GM19351 (cell line): ENCODE measurements at regions not wholly inside any gene's neighbourhood (a gene's known extent, or its start where the extent isn't known, plus 50 kb on each side); places are given as distances from the start of the nearest gene placed in this dataset.
"Not testable (repeated sequence)": the region's sequence is repeated elsewhere in the genome, so short reads cannot be mapped to it uniquely, and the experiment has no call there.

Experiments
- ATAC-seq: cut with Tn5 transposase; IDR thresholded peaks from one replicate; pipeline ENCODE4 v1.9.1; 2021; ENCODE audit warnings: mild to moderate bottlenecking, moderate library complexity; ENCODE audit not compliant: unreplicated experiment

- ATAC-seq: no peak
Measured at GRCh38 chr21:18117176-18117575, 127.5 kb upstream of the CHODL start.

GRCh38 chr21:18114810-18115209 lies 129.8 kb upstream of the CHODL start:
- no peak for ATAC-seq

- ATAC-seq: no peak
Measured at GRCh38 chr21:18104802-18105201, 139.8 kb upstream of the CHODL start.

- ATAC-seq: not testable (repeated sequence)
Measured at GRCh38 chr21:18096413-18096812, 148.2 kb upstream of the CHODL start.

GRCh38 chr21:18089786-18090185 lies 154.8 kb upstream of the CHODL start:
- no peak for ATAC-seq

GRCh38 chr21:18070392-18070791 lies 174.2 kb upstream of the CHODL start:
- no peak for ATAC-seq

- no peak for ATAC-seq
Measured at GRCh38 chr21:18069875-18070274, 174.8 kb upstream of the CHODL start.

GRCh38 chr21:18060402-18060801 lies 184.2 kb upstream of the CHODL start:
- ATAC-seq: no peak

GRCh38 chr21:18058731-18059398 lies 185.8 kb upstream of the CHODL start:
- no peak for ATAC-seq

- ATAC-seq: no peak
Measured at GRCh38 chr21:18053151-18053550, 191.5 kb upstream of the CHODL start.

- ATAC-seq: no peak
Measured at GRCh38 chr21:18049461-18049860, 195.2 kb upstream of the CHODL start.

GRCh38 chr21:18041012-18041411 lies 203.6 kb upstream of the CHODL start:
- peak; percentile 68 for ATAC-seq

- peak; percentile 94 for ATAC-seq
Measured at GRCh38 chr21:18030248-18030647, 211.1 kb upstream of the C21orf91 start.

GRCh38 chr21:18026359-18026758 lies 207.2 kb upstream of the C21orf91 start:
- no peak for ATAC-seq

GRCh38 chr21:18023711-18024110 lies 204.6 kb upstream of the C21orf91 start:
- ATAC-seq: no peak

- ATAC-seq: no peak
Measured at GRCh38 chr21:18023157-18023556, 204.0 kb upstream of the C21orf91 start.

GRCh38 chr21:18007121-18007520 lies 188.0 kb upstream of the C21orf91 start:
- no peak for ATAC-seq

GRCh38 chr21:18006691-18007090 lies 187.5 kb upstream of the C21orf91 start:
- ATAC-seq: no peak

GRCh38 chr21:18002393-18002792 lies 183.2 kb upstream of the C21orf91 start:
- no peak for ATAC-seq

- no peak for ATAC-seq
Measured at GRCh38 chr21:18000981-18001686, 182.0 kb upstream of the C21orf91 start.

- ATAC-seq: not testable (repeated sequence)
Measured at GRCh38 chr21:17998599-17998998, 179.4 kb upstream of the C21orf91 start.

GRCh38 chr21:17989780-17990179 lies 170.6 kb upstream of the C21orf91 start:
- no peak for ATAC-seq

GRCh38 chr21:17988102-17988437 lies 168.9 kb upstream of the C21orf91 start:
- ATAC-seq: no peak
